Motor neuron (in vitro differentiated cells): ENCODE measurements at regions not wholly inside any gene's neighbourhood (a gene's known extent, or its start where the extent isn't known, plus 50 kb on each side); places are given as distances from the start of the nearest gene placed in this dataset.

Experiments used
- ATAC-seq, 8 experiments: fragments of 200-7000 bp; cut with Tn5 transposase; replicated peaks in 6 of 8; 2 replicates each; pipeline ENCODE4 v1.8.0; 2021; ENCODE audit warnings: mild to moderate bottlenecking in 8 of 8, moderate library complexity in 8 of 8
- H3K27ac ChIP-seq, 2 donors: fragments of 250-450 bp; sonication (Bioruptor Pico); 2 replicates each; pipeline ENCODE4 v1.9.0; 2021; ENCODE audit warnings: antibody characterized with exemption in 2 of 2, mild to moderate bottlenecking in 2 of 2, moderate library complexity in 1 of 2
- H3K4me1 ChIP-seq, 2 donors: fragments of 250-450 bp; sonication (Bioruptor Pico); replicated peaks in 1 of 2; 2 replicates each; pipeline ENCODE4 v1.6.1; 2021; ENCODE audit warnings: antibody characterized with exemption in 2 of 2, mild to moderate bottlenecking in 2 of 2, moderate library complexity in 1 of 2
- H3K4me3 ChIP-seq, 5 donors: fragments of 250-450 bp; sonication (Bioruptor Pico); 2 replicates each; pipeline ENCODE4 v1.9.0; 2021; ENCODE audit warnings: antibody characterized with exemption in 5 of 5, mild to moderate bottlenecking in 5 of 5, moderate library complexity in 4 of 5
- WGBS, 10 experiments: fragments of 450-650 bp; shearing (Covaris generic); methylation state at CpG; one replicate each; pipeline ENCODE4 v1.0.0; 2022; 5-methylcytosine and 5-hydroxymethylcytosine counted together
- in situ Hi-C, 9 experiments: fragments of 400-800 bp; cut with MboI; loops; one replicate each; pipeline ENCODE4 v1.15.0; 2021; ENCODE audit warnings: low sequenced_read_pairs in 9 of 9, low pct_unique_long_range_greater_than_20kb in 2 of 9; ENCODE audit not compliant: unreplicated experiment in 9 of 9

- H3K27ac ChIP-seq = no peak overlapping the region
Measured at GRCh38 chr2:71277536-71278103, 50.7 kb upstream of the PAIP2B start.

GRCh38 chr2:71277147-71277475, 50.2 kb upstream of the PAIP2B start:
- 0 to 8% (median 0%) methylated on average over 1 to 5 of the region's 5 CpGs; no CpG with 5 or more reads in 2 of the 10 experiments for WGBS, 10 experiments
- H3K4me1 ChIP-seq = no peaks in the 10 kb centered on the region
- no peak overlapping the region for H3K27ac ChIP-seq
- H3K4me3 ChIP-seq = peak overlapping the region; percentile 43 to 74 (median 50)
- ATAC-seq = no peak
- in situ Hi-C loops = loop anchor here in 2 of 9 experiments (25.0 kb wide), 1 partner anchor 235 kb away; no protein-coding TSS in a partner anchor

More at GRCh38 chr2:71277536-71278103, 50.7 kb upstream of the PAIP2B start:
- peak; percentile 38 to 76 (median 64) for ATAC-seq
- peak overlapping the region; percentile 43 to 74 (median 50) for H3K4me3 ChIP-seq
- WGBS, 10 experiments = 0 to 12% (median 2%) methylated on average over 4 to 15 of the region's 18 CpGs; no CpG with 5 or more reads in 2 of the 10 experiments
- no peaks in the 10 kb centered on the region for H3K4me1 ChIP-seq
- in situ Hi-C loops = loop anchor here in 2 of 9 experiments (25.0 kb wide), 1 partner anchor 235 kb away; no protein-coding TSS in a partner anchor

- peak overlapping the region; percentile 43 to 74 (median 50) for H3K4me3 ChIP-seq
- in situ Hi-C loops = loop anchor here in 2 of 9 experiments (25.0 kb wide), 1 partner anchor 236 kb away; no protein-coding TSS in a partner anchor
- 0 to 3% (median 0%) methylated on average over 1 to 41 of the region's 93 CpGs; no CpG with 5 or more reads in 3 of the 10 experiments for WGBS, 10 experiments
- no peaks in the 10 kb centered on the region for H3K4me1 ChIP-seq
- ATAC-seq = peak; percentile 89 to 97 (median 94)
- no peak overlapping the region for H3K27ac ChIP-seq
Measured at GRCh38 chr2:71276311-71277146, 49.6 kb upstream of the PAIP2B start.
